ENCODE measurements at regions not wholly inside any gene's neighbourhood (a gene's known extent, or its start where the extent isn't known, plus 50 kb on each side); places are given as distances from the start of the nearest gene placed in this dataset.

GRCh38 chr2:78549766-78550165, 475.7 kb upstream of the REG3G start:
- Histone ChIP-seq H2BK5ac (ENCODE audit: insufficient read length, low read length) (no peak overlapping the region), H2BK15ac (ENCODE audit: low read depth, low read length) (no peak overlapping the region), H2AFZ (ENCODE audit: low read length) (no peak overlapping the region), H3K56ac (ENCODE audit: insufficient read length, low read depth, low read length) (no peak overlapping the region), H3K79me2 (ENCODE audit: insufficient read depth, low read length) (no peaks in the 10 kb centered on the region), H3K27ac (ENCODE audit: insufficient read length, low read depth, low read length) (no peak overlapping the region), H2AK5ac (ENCODE audit: insufficient read length, low read length) (no peak overlapping the region), H3T11ph (ENCODE audit: low read length) (no peak overlapping the region), H3K14ac (ENCODE audit: insufficient read depth, low read length) (no peak overlapping the region), H3K4me2 (ENCODE audit: insufficient read depth, insufficient read length, low read length) (no peak overlapping the region), H4K91ac (ENCODE audit: insufficient read length, low read depth, low read length) (no peak overlapping the region), H3K27me3 (ENCODE audit: insufficient read depth, low read length) (no peaks in the 10 kb centered on the region), H4K5ac (ENCODE audit: insufficient read length, low read depth, low read length) (no peak overlapping the region), H3K18ac (ENCODE audit: insufficient read length, low read depth, low read length) (no peak overlapping the region), H3K4me1 (ENCODE audit: insufficient read depth, low read length) (no peaks in the 10 kb centered on the region), H3K4ac (ENCODE audit: low read depth, low read length) (no peak overlapping the region), H4K20me1 (ENCODE audit: control insufficient read depth, insufficient read depth, insufficient read length) (no peaks in the 10 kb centered on the region), H2BK20ac (ENCODE audit: low read depth, low read length, poor library complexity, severe bottlenecking) (no peak overlapping the region), H3K23ac (ENCODE audit: insufficient read length, low read depth, low read length) (no peak overlapping the region), H3K23me2 (ENCODE audit: insufficient read length, low read depth, low read length, poor library complexity, severe bottlenecking) (no peaks in the 10 kb centered on the region), H3K9ac (ENCODE audit: extremely low read depth, insufficient read length, low read length) (no peak overlapping the region), H2BK12ac (ENCODE audit: insufficient read length, low read depth, low read length) (no peak overlapping the region), H3K79me1 (ENCODE audit: insufficient read depth, low read depth, low read length, poor library complexity, severe bottlenecking) (no peaks in the 10 kb centered on the region), H2BK120ac (ENCODE audit: low read depth, low read length, poor library complexity, severe bottlenecking) (no peak overlapping the region), H3K9me3 (ENCODE audit: control insufficient read depth, low read depth, low read length) (no peaks in the 10 kb centered on the region), H4K8ac (replicated peaks; ENCODE audit: insufficient read length, low read depth, low read length) (no peak overlapping the region)
- no peaks in the 10 kb centered on the region for H3K36me3 Mint-ChIP-seq (ENCODE audit: insufficient read depth in 1 of 3, low read depth in 3 of 3)
- no peaks in the 10 kb centered on the region; a peak in 1 of 5 replicates for H3K9me3 Mint-ChIP-seq
- H3K4me3 Mint-ChIP-seq: no peak overlapping the region
- H3K27me3 Mint-ChIP-seq (ENCODE audit: low read depth): no peaks in the 10 kb centered on the region; the same call in 1 of the 2 replicates
- no peak overlapping the region for H3K27ac Mint-ChIP-seq
- no CpG with 5 or more reads among the region's 2 CpGs for WGBS (ENCODE audit: extremely low coverage, insufficient read length, low lambda C conversion rate)
- no peak for DNase-seq
- H3K4me1 Mint-ChIP-seq: peaks cover 6% of the 10 kb centered on the region in 2 experiments
- TF ChIP-seq CTCF (conservative IDR thresholded peaks at IDR 0.05): no peak

Measured in H9 (cell line).